Testis (tissue), 2 donors: ENCODE measurements at regions not wholly inside any gene's neighbourhood (a gene's known extent, or its start where the extent isn't known, plus 50 kb on each side); places are given as distances from the start of the nearest gene placed in this dataset.

Experiments used
- DNase-seq: peaks from one replicate; pipeline ENCODE4 v3.0.0-alpha.2; 2019
- H3K27ac ChIP-seq, 2 donors: fragments of 200-600 bp; sonication (generic); one replicate each; pipeline ENCODE4 v1.5.1; 2019
- H3K27me3 ChIP-seq: fragments of 200-600 bp; sonication (generic); one replicate; pipeline ENCODE4 v1.5.1; 2019
- H3K36me3 ChIP-seq: fragments of 200-600 bp; sonication (generic); one replicate; pipeline ENCODE4 v1.5.1; 2017; ENCODE audit warnings: low read depth; ENCODE audit errors: missing control alignments
- H3K4me1 ChIP-seq: fragments of 200-600 bp; sonication (generic); one replicate; pipeline ENCODE4 v1.5.1; 2019
- H3K4me3 ChIP-seq, 2 donors: fragments of 200-600 bp; sonication (generic); one replicate each; pipeline ENCODE4 v1.5.1; 2017 to 2019
- H3K9me3 ChIP-seq: fragments of 200-600 bp; sonication (generic); one replicate; pipeline ENCODE4 v1.5.1; 2017
- CTCF ChIP-seq, 3 experiments: fragments of 450-650 bp in 2 of 3; fragments of 200-600 bp in 1 of 3; sonication (generic) in 1 of 3; IDR thresholded peaks; one replicate each; pipeline ENCODE4 v1.5.1; 2016 to 2019; ENCODE audit warnings: antibody characterized with exemption in 3 of 3, mild to moderate bottlenecking in 2 of 3, moderate library complexity in 1 of 3
- POLR2A ChIP-seq: fragments of 450-650 bp; IDR thresholded peaks from one replicate; pipeline ENCODE4 v1.6.1; 2017; ENCODE audit warnings: antibody characterized with exemption, mild to moderate bottlenecking, moderate library complexity
- WGBS, 2 donors: methylation state at CpG; one replicate each; pipeline ENCODE4 v1.1.5; 2018; 5-methylcytosine and 5-hydroxymethylcytosine counted together
- intact Hi-C: fragments of 100-400 bp; cut with DNase I; formaldehyde crosslinking; loops from one replicate; pipeline ENCODE4 v1.15.1; 2023; ENCODE audit warnings: low total_unique reads

- no peak for TF ChIP-seq POLR2A
- no peak for TF ChIP-seq CTCF (IDR thresholded peaks at IDR 0.05)
- 43% methylated on average over 5 of the region's 5 CpGs for WGBS, 2 donors
- Histone ChIP-seq H3K4me3 (no peak overlapping the region), H3K4me1 (no peaks in the 10 kb centered on the region), H3K36me3 (no peaks in the 10 kb centered on the region), H3K27ac (no peak overlapping the region), H3K9me3 (no peaks in the 10 kb centered on the region), H3K27me3 (no peaks in the 10 kb centered on the region)
- DNase-seq = peak; percentile 30
- intact Hi-C loops = no loop called here
These were observed 725.2 kb upstream of the SLITRK1 start for GRCh38 chr13:84607261-84608013.

GRCh38 chr13:84606616-84607015 lies 724.3 kb upstream of the SLITRK1 start:
- no peak for TF ChIP-seq POLR2A
- no peak for TF ChIP-seq CTCF (IDR thresholded peaks at IDR 0.05)
- no peaks in the 10 kb centered on the region for H3K36me3 ChIP-seq
- no peak for DNase-seq

GRCh38 chr13:84605927-84606326 lies 723.7 kb upstream of the SLITRK1 start:
- DNase-seq = no peak
- WGBS, 2 donors = 92 to 100% methylated on average over 2 to 3 of the region's 3 CpGs
- H3K36me3 ChIP-seq = no peaks in the 10 kb centered on the region
- H3K4me1 ChIP-seq = no peaks in the 10 kb centered on the region
- H3K27ac ChIP-seq = no peak overlapping the region
- intact Hi-C loops = no loop called here
- H3K9me3 ChIP-seq = no peaks in the 10 kb centered on the region
- H3K4me3 ChIP-seq = no peak overlapping the region
- TF ChIP-seq CTCF (IDR thresholded peaks at IDR 0.05) (no peak), POLR2A (no peak)
- no peaks in the 10 kb centered on the region for H3K27me3 ChIP-seq

More at GRCh38 chr13:84606616-84607015, 724.3 kb upstream of the SLITRK1 start:
- Histone ChIP-seq H3K9me3 (no peaks in the 10 kb centered on the region), H3K27me3 (no peaks in the 10 kb centered on the region), H3K4me3 (no peak overlapping the region), H3K27ac (no peak overlapping the region), H3K4me1 (no peaks in the 10 kb centered on the region)
- intact Hi-C loops = no loop called here

GRCh38 chr13:84591444-84591843 lies 709.2 kb upstream of the SLITRK1 start:
- Histone ChIP-seq H3K27ac (no peak overlapping the region), H3K4me3 (no peak overlapping the region), H3K9me3 (no peaks in the 10 kb centered on the region), H3K36me3 (no peaks in the 10 kb centered on the region), H3K27me3 (peaks cover 4% of the 10 kb centered on the region), H3K4me1 (no peaks in the 10 kb centered on the region)
- intact Hi-C loops = no loop called here
- 67 to 75% methylated on average over 2 of the region's 2 CpGs for WGBS, 2 donors
- DNase-seq = no peak
- TF ChIP-seq POLR2A (no peak), CTCF (IDR thresholded peaks at IDR 0.05) (no peak)

- no peaks in the 10 kb centered on the region for H3K9me3 ChIP-seq
- peaks cover 4% of the 10 kb centered on the region for H3K27me3 ChIP-seq
- H3K4me3 ChIP-seq = no peak overlapping the region
- H3K4me1 ChIP-seq = no peaks in the 10 kb centered on the region
- H3K27ac ChIP-seq = no peak overlapping the region
- no peak for DNase-seq
- intact Hi-C loops = no loop called here
- no peak for TF ChIP-seq POLR2A
- TF ChIP-seq CTCF (IDR thresholded peaks at IDR 0.05) = no peak
- WGBS, 2 donors = 82 to 90% methylated on average over 2 of the region's 2 CpGs
- no peaks in the 10 kb centered on the region for H3K36me3 ChIP-seq
These were observed 708.4 kb upstream of the SLITRK1 start for GRCh38 chr13:84590663-84591062.
